H1 (cell line): ENCODE measurements at regions not wholly inside any gene's neighbourhood (a gene's known extent, or its start where the extent isn't known, plus 50 kb on each side); places are given as distances from the start of the nearest gene placed in this dataset.

Source experiments
- CBX5 ChIP-seq: fragments of 300-800, 300-1000 bp; sonication (generic); IDR thresholded peaks from 2 replicates; pipeline ENCODE4 v1.7.1; 2016; ENCODE audit warnings: antibody characterized with exemption, low read length, low read depth
- CHD1 ChIP-seq: IDR thresholded peaks from 2 replicates; pipeline ENCODE4 v1.6.1; 2012; ENCODE audit warnings: low read depth, low read length, improper control_type of control experiment
- CHD2 ChIP-seq: IDR thresholded peaks from 2 replicates; pipeline ENCODE4 v1.6.1; 2012; ENCODE audit warnings: low read length, improper control_type of control experiment
- EGR1 ChIP-seq: IDR thresholded peaks from 2 replicates; pipeline ENCODE4 v1.6.1; 2011; ENCODE audit warnings: low read depth, low read length, borderline replicate concordance
- EZH2 ChIP-seq: fragments of 200-600 bp; sonication (generic); IDR thresholded peaks from 2 replicates; pipeline ENCODE4 v1.7.1; 2012; ENCODE audit warnings: low read depth, mild to moderate bottlenecking, moderate library complexity, low read length, inconsistent platforms; ENCODE audit not compliant: severe bottlenecking
- NANOG ChIP-seq: IDR thresholded peaks from 2 replicates; pipeline ENCODE4 v1.6.1; 2011; ENCODE audit warnings: low read length, low read depth, mild to moderate bottlenecking, inconsistent platforms; ENCODE audit not compliant: insufficient read depth, poor library complexity, severe bottlenecking
- NRF1 ChIP-seq: IDR thresholded peaks from 2 replicates; pipeline ENCODE4 v1.6.1; 2011; ENCODE audit warnings: mild to moderate bottlenecking, low read depth, low read length, improper control_type of control experiment
- POLR2A ChIP-seq, 2 experiments: IDR thresholded peaks; 1 replicate in 1 of 2; 2 replicates in 1 of 2; pipeline ENCODE4 v1.6.1; 2011; ENCODE audit warnings: low read depth in 2 of 2, low read length in 2 of 2, mild to moderate bottlenecking in 2 of 2; ENCODE audit errors: control extremely low read depth in 1 of 2
- RNF2 ChIP-seq: fragments of 200-900, 300-1000 bp; sonication (generic); IDR thresholded peaks from 2 replicates; pipeline ENCODE4 v1.7.1; 2016; ENCODE audit warnings: borderline replicate concordance, low read depth, mild to moderate bottlenecking, antibody characterized with exemption, low read length; ENCODE audit not compliant: poor library complexity, severe bottlenecking; ENCODE audit errors: missing control alignments
- SRF ChIP-seq: IDR thresholded peaks from 2 replicates; pipeline ENCODE4 v1.6.1; 2011; ENCODE audit warnings: mild to moderate bottlenecking, low read depth, low read length, moderate library complexity
- TAF1 ChIP-seq: IDR thresholded peaks from 2 replicates; pipeline ENCODE4 v1.6.1; 2011; ENCODE audit warnings: mild to moderate bottlenecking, low read depth, low read length
- TF ChIP-seq, protein P1 (sequence below), 3 experiments: IDR thresholded peaks; 1 replicate in 2 of 3; 2 replicates in 1 of 3; pipeline versions ENCODE4 v1.5.1 to v1.6.1; 2011; ENCODE audit warnings: low read length in 3 of 3, mild to moderate bottlenecking in 3 of 3, inconsistent platforms in 2 of 3, low read depth in 1 of 3, moderate library complexity in 1 of 3; ENCODE audit not compliant: insufficient read depth in 1 of 3; ENCODE audit errors: control extremely low read depth in 1 of 3
- TF ChIP-seq, protein P2 (sequence below): IDR thresholded peaks from 2 replicates; pipeline ENCODE4 v1.6.1; 2012; ENCODE audit warnings: low read length, inconsistent platforms

DNA sequence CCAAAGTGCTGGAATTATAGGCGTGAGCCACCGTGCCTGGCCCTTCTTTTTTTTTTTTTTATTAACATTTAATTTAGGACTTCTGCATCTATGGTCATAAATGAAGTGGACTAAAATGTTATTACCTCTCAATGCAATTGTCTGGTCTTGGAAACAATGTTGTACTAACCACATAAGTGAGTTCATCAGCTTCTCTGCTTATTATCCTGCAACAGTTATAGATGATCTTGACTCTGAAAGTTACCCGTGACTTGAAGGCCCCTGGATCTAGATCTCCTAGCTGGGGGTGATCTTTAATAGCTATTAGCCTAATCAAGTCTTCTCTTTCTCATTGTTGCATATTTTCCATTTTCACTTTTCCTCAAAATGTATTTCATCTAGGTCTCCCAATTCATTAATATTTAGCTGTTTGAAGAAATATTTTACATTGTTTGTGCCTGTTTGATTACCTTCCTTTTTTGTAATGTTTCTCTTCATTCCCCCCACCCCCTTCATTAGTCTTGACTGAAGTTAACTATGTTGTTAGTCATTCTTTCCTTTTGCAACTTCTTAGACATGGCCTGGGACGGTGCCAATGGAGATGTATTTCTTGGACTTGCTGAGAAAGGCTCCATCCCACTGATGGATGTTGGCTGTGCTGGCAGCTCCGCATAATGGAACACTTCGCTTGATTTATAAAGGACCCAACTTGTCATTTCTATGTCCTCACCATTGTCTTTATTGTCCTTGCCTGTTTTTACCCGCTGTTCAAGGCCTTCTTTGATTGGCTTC lies 141.6 kb upstream of the RIOK3 start:
- TF ChIP-seq EGR1 (no peak), CHD1 (no peak), TAF1 (no peak), CBX5 (no peak), SRF (no peak), EZH2 (no peak), RNF2 (no peak), CHD2 (no peak), NANOG (no peak), NRF1 (no peak), POLR2A (IDR thresholded peaks at IDR 0.05; ENCODE audit: control extremely low read depth in 1 of 2, low read depth in 2 of 2, low read length in 2 of 2) (no peak)
- TF ChIP-seq, protein P1, sequence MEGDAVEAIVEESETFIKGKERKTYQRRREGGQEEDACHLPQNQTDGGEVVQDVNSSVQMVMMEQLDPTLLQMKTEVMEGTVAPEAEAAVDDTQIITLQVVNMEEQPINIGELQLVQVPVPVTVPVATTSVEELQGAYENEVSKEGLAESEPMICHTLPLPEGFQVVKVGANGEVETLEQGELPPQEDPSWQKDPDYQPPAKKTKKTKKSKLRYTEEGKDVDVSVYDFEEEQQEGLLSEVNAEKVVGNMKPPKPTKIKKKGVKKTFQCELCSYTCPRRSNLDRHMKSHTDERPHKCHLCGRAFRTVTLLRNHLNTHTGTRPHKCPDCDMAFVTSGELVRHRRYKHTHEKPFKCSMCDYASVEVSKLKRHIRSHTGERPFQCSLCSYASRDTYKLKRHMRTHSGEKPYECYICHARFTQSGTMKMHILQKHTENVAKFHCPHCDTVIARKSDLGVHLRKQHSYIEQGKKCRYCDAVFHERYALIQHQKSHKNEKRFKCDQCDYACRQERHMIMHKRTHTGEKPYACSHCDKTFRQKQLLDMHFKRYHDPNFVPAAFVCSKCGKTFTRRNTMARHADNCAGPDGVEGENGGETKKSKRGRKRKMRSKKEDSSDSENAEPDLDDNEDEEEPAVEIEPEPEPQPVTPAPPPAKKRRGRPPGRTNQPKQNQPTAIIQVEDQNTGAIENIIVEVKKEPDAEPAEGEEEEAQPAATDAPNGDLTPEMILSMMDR (IDR thresholded peaks at IDR 0.05; ENCODE audit: control extremely low read depth in 1 of 3, insufficient read depth in 1 of 3, low read depth in 1 of 3, low read length in 3 of 3): no peak
- TF ChIP-seq, protein P2, sequence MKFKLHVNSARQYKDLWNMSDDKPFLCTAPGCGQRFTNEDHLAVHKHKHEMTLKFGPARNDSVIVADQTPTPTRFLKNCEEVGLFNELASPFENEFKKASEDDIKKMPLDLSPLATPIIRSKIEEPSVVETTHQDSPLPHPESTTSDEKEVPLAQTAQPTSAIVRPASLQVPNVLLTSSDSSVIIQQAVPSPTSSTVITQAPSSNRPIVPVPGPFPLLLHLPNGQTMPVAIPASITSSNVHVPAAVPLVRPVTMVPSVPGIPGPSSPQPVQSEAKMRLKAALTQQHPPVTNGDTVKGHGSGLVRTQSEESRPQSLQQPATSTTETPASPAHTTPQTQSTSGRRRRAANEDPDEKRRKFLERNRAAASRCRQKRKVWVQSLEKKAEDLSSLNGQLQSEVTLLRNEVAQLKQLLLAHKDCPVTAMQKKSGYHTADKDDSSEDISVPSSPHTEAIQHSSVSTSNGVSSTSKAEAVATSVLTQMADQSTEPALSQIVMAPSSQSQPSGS: no peak
